ENCODE measurements at regions not wholly inside any gene's neighbourhood (a gene's known extent, or its start where the extent isn't known, plus 50 kb on each side); places are given as distances from the start of the nearest gene placed in this dataset.

GRCh38 chr3:124396339-124396950 lies 333.8 kb upstream of the UMPS start:
- Mint-ChIP-seq H3K36me3 (ENCODE audit: insufficient read depth, unreplicated experiment) (no peaks in the 10 kb centered on the region), H3K27me3 (ENCODE audit: insufficient read depth, unreplicated experiment) (peaks cover 34% of the 10 kb centered on the region), H3K4me3 (ENCODE audit: unreplicated experiment) (no peak overlapping the region), H3K4me1 (ENCODE audit: insufficient read depth, unreplicated experiment) (no peaks in the 10 kb centered on the region), H3K27ac (ENCODE audit: low read depth, unreplicated experiment) (no peak overlapping the region), H3K9me3 (ENCODE audit: unreplicated experiment) (no peaks in the 10 kb centered on the region)
- ChIA-PET CTCF (no interaction called here), POLR2A (no interaction called here)
- BruUV-seq (replicated peaks): no TSS peak
- no peak for DNase-seq (ENCODE audit: unreplicated experiment)
- intact Hi-C loops (cut with micrococcal nuclease): no loop called here
- TF ChIP-seq CTCF (IDR thresholded peaks at IDR 0.05; ENCODE audit: unreplicated experiment): no peak

GRCh38 chr3:124397088-124397487 lies 333.2 kb upstream of the UMPS start:
- Mint-ChIP-seq H3K27me3 (ENCODE audit: insufficient read depth, unreplicated experiment) (peaks cover 27% of the 10 kb centered on the region), H3K9me3 (ENCODE audit: unreplicated experiment) (no peaks in the 10 kb centered on the region), H3K4me3 (ENCODE audit: unreplicated experiment) (no peak overlapping the region), H3K27ac (ENCODE audit: low read depth, unreplicated experiment) (no peak overlapping the region), H3K4me1 (ENCODE audit: insufficient read depth, unreplicated experiment) (no peaks in the 10 kb centered on the region), H3K36me3 (ENCODE audit: insufficient read depth, unreplicated experiment) (no peaks in the 10 kb centered on the region)
- TF ChIP-seq CTCF (IDR thresholded peaks at IDR 0.05; ENCODE audit: unreplicated experiment): no peak
- intact Hi-C loops (cut with micrococcal nuclease): no loop called here
- BruUV-seq (replicated peaks): no TSS peak
- no peak for DNase-seq (ENCODE audit: unreplicated experiment)
- CTCF ChIA-PET: interaction anchor here (0.7 kb wide), 1 partner anchor 96 kb away, joined by 3 read pairs; no protein-coding TSS in a partner anchor
- POLR2A ChIA-PET: no interaction called here

- ChIA-PET POLR2A (no interaction called here), CTCF (interaction anchor here (0.7 to 1.2 kb wide), 3 partner anchors 11 to 39 kb away, joined by 4 to 5 read pairs (median 4); no protein-coding TSS in a partner anchor)
- Mint-ChIP-seq H3K4me3 (ENCODE audit: unreplicated experiment) (no peak overlapping the region), H3K27ac (ENCODE audit: low read depth, unreplicated experiment) (no peak overlapping the region), H3K27me3 (ENCODE audit: insufficient read depth, unreplicated experiment) (peaks cover 27% of the 10 kb centered on the region), H3K36me3 (ENCODE audit: insufficient read depth, unreplicated experiment) (no peaks in the 10 kb centered on the region), H3K9me3 (ENCODE audit: unreplicated experiment) (no peaks in the 10 kb centered on the region), H3K4me1 (ENCODE audit: insufficient read depth, unreplicated experiment) (no peaks in the 10 kb centered on the region)
- intact Hi-C loops (cut with micrococcal nuclease): no loop called here
- no peak for DNase-seq (ENCODE audit: unreplicated experiment)
- TF ChIP-seq CTCF (IDR thresholded peaks at IDR 0.05; ENCODE audit: unreplicated experiment): no peak
- no TSS peak for BruUV-seq (replicated peaks)
Measured at GRCh38 chr3:124398594-124398993, 331.7 kb upstream of the UMPS start.

- no peak for DNase-seq (ENCODE audit: unreplicated experiment)
- intact Hi-C loops (cut with micrococcal nuclease): no loop called here
- H3K4me1 Mint-ChIP-seq (ENCODE audit: insufficient read depth, unreplicated experiment): no peaks in the 10 kb centered on the region
- no peak for TF ChIP-seq CTCF (IDR thresholded peaks at IDR 0.05; ENCODE audit: unreplicated experiment)
- H3K4me3 Mint-ChIP-seq (ENCODE audit: unreplicated experiment): no peak overlapping the region
- peaks cover 16% of the 10 kb centered on the region for H3K27me3 Mint-ChIP-seq (ENCODE audit: insufficient read depth, unreplicated experiment)
- no peaks in the 10 kb centered on the region for H3K36me3 Mint-ChIP-seq (ENCODE audit: insufficient read depth, unreplicated experiment)
- no peaks in the 10 kb centered on the region for H3K9me3 Mint-ChIP-seq (ENCODE audit: unreplicated experiment)
- no TSS peak for BruUV-seq (replicated peaks)
- CTCF ChIA-PET: interaction anchor here (0.6 kb wide), 1 partner anchor 94 kb away, joined by 4 read pairs; no protein-coding TSS in a partner anchor
- H3K27ac Mint-ChIP-seq (ENCODE audit: low read depth, unreplicated experiment): no peak overlapping the region
- POLR2A ChIA-PET: no interaction called here
Measured at GRCh38 chr3:124401843-124402242, 328.4 kb upstream of the UMPS start.

All from MCF 10A (cell line).